SH-SY5Y (cell line): ENCODE measurements at regions not wholly inside any gene's neighbourhood (a gene's known extent, or its start where the extent isn't known, plus 50 kb on each side); places are given as distances from the start of the nearest gene placed in this dataset.

Experiments
- GATA2 ChIP-seq: IDR thresholded peaks from 2 replicates; pipeline ENCODE4 v1.6.1; 2011; ENCODE audit warnings: mild to moderate bottlenecking, low read depth, low read length
- GATA3 ChIP-seq: IDR thresholded peaks from 2 replicates; pipeline ENCODE4 v1.6.1; 2011; ENCODE audit warnings: low read depth, mild to moderate bottlenecking, low read length, moderate library complexity

GRCh38 chr6:164929408-164929977 lies 379.9 kb downstream of the C6orf118 start:
- TF ChIP-seq GATA2, result no peak
- TF ChIP-seq GATA3, result no peak

- TF ChIP-seq GATA2 (no peak), GATA3 (no peak)
These were observed 380.5 kb downstream of the C6orf118 start for GRCh38 chr6:164928728-164929407.

- TF ChIP-seq GATA2 (no peak), GATA3 (no peak)
These were observed 381.2 kb downstream of the C6orf118 start for GRCh38 chr6:164928057-164928727.

- 0 out of 2 replicates have a peak, but pooled peaks have one; percentile 11 for TF ChIP-seq GATA2
- TF ChIP-seq GATA3, result no peak
These were observed 381.9 kb downstream of the C6orf118 start for GRCh38 chr6:164927288-164928056.

- TF ChIP-seq GATA2 (no peak), GATA3 (no peak)
These were observed 382.7 kb downstream of the C6orf118 start for GRCh38 chr6:164926686-164927085.

- TF ChIP-seq GATA2 (no peak), GATA3 (no peak)
These were observed 383.5 kb downstream of the C6orf118 start for GRCh38 chr6:164925681-164926530.

GRCh38 chr6:164924674-164925073 lies 384.7 kb downstream of the C6orf118 start:
- TF ChIP-seq GATA3 (no peak), GATA2 (no peak)

- TF ChIP-seq GATA2 (no peak), GATA3 (no peak)
These were observed 392.2 kb downstream of the C6orf118 start for GRCh38 chr6:164917211-164917610.

- TF ChIP-seq GATA3, result no peak
- no peak for TF ChIP-seq GATA2
These were observed 393.3 kb downstream of the C6orf118 start for GRCh38 chr6:164916087-164916486.

- TF ChIP-seq GATA3 (no peak), GATA2 (no peak)
These were observed 397.4 kb downstream of the C6orf118 start for GRCh38 chr6:164911873-164912580.

- TF ChIP-seq GATA3, result no peak
- no peak for TF ChIP-seq GATA2
These were observed 398.3 kb downstream of the C6orf118 start for GRCh38 chr6:164911151-164911550.

GRCh38 chr6:164906766-164907165 lies 402.6 kb downstream of the C6orf118 start:
- no peak for TF ChIP-seq GATA2
- TF ChIP-seq GATA3, result no peak

- no peak for TF ChIP-seq GATA3
- TF ChIP-seq GATA2, result no peak
These were observed 404.1 kb downstream of the C6orf118 start for GRCh38 chr6:164905311-164905710.
